GM23338 (cell line): ENCODE measurements at regions not wholly inside any gene's neighbourhood (a gene's known extent, or its start where the extent isn't known, plus 50 kb on each side); places are given as distances from the start of the nearest gene placed in this dataset.

Experiments used
- ATAC-seq: fragments of 200-7000 bp; cut with Tn5 transposase; 3 replicates; pipeline ENCODE4 v1.9.1; 2020
- DNase-seq: peaks from one replicate; pipeline ENCODE4 v3.0.0-alpha.2; 2015; ENCODE audit warnings: low spot score
- H2AFZ ChIP-seq: fragments of 200-600 bp; sonication (generic); 2 replicates; pipeline ENCODE4 v1.8.0; 2016; ENCODE audit warnings: antibody characterized with exemption, mild to moderate bottlenecking, moderate library complexity
- H3F3A ChIP-seq: fragments of 200-600 bp; sonication (generic); replicated peaks from 2 replicates; pipeline ENCODE4 v1.8.0; 2017; ENCODE audit warnings: antibody characterized with exemption, mixed run types, low read depth
- H3K27ac ChIP-seq: fragments of 200-600 bp; sonication (generic); 2 replicates; pipeline ENCODE4 v1.6.1; 2016; ENCODE audit warnings: low read depth
- H3K27me3 ChIP-seq: fragments of 200-600 bp; sonication (generic); 2 replicates; pipeline ENCODE4 v1.8.0; 2016; ENCODE audit warnings: mild to moderate bottlenecking, mixed run types, moderate library complexity; ENCODE audit not compliant: insufficient read depth
- H3K36me3 ChIP-seq: fragments of 200-600 bp; sonication (generic); 2 replicates; pipeline ENCODE4 v1.8.0; 2016; ENCODE audit warnings: mild to moderate bottlenecking; ENCODE audit not compliant: insufficient read depth
- H3K4me1 ChIP-seq: fragments of 200-600 bp; sonication (generic); 2 replicates; pipeline ENCODE4 v1.8.0; 2016; ENCODE audit warnings: mild to moderate bottlenecking, moderate library complexity; ENCODE audit not compliant: insufficient read depth
- H3K4me2 ChIP-seq: fragments of 200-600 bp; sonication (generic); 2 replicates; pipeline ENCODE4 v1.7.1; 2017; ENCODE audit warnings: mixed run types
- H3K4me3 ChIP-seq: fragments of 200-600 bp; sonication (generic); 2 replicates; pipeline ENCODE4 v1.6.1; 2016; ENCODE audit warnings: mixed run types
- H3K79me2 ChIP-seq: fragments of 200-600 bp; sonication (generic); replicated peaks from 2 replicates; pipeline ENCODE4 v1.8.0; 2017; ENCODE audit warnings: mild to moderate bottlenecking; ENCODE audit not compliant: insufficient read depth
- H3K9me2 ChIP-seq: fragments of 200-600 bp; sonication (generic); 2 replicates; pipeline ENCODE4 v1.8.0; 2017; ENCODE audit not compliant: insufficient read depth
- H4K20me1 ChIP-seq: fragments of 200-600 bp; sonication (generic); replicated peaks from 2 replicates; pipeline ENCODE4 v1.8.0; 2017; ENCODE audit warnings: mild to moderate bottlenecking; ENCODE audit not compliant: insufficient read depth
- H3K27ac Mint-ChIP-seq: 2 replicates; pipeline ENCODE4 v1.8.0; 2020; ENCODE audit warnings: inconsistent platforms, mild to moderate bottlenecking, moderate library complexity, mixed read lengths
- H3K27me3 Mint-ChIP-seq: 3 replicates; pipeline ENCODE4 v1.8.0; 2022; ENCODE audit warnings: low read depth, mild to moderate bottlenecking, moderate library complexity, mixed read lengths, inconsistent platforms; ENCODE audit not compliant: insufficient read depth, poor library complexity
- H3K36me3 Mint-ChIP-seq: 3 replicates; pipeline ENCODE4 v1.8.0; 2021; ENCODE audit warnings: low read depth, mild to moderate bottlenecking, inconsistent platforms, moderate library complexity, mixed read lengths
- H3K4me1 Mint-ChIP-seq: 3 replicates; pipeline ENCODE4 v1.8.0; 2020; ENCODE audit warnings: mild to moderate bottlenecking, inconsistent platforms, mixed read lengths
- H3K4me3 Mint-ChIP-seq: 3 replicates; pipeline ENCODE4 v1.8.0; 2021; ENCODE audit warnings: moderate library complexity, mild to moderate bottlenecking, inconsistent platforms, mixed read lengths
- H3K9me3 Mint-ChIP-seq: 3 replicates; pipeline ENCODE4 v1.8.0; 2020; ENCODE audit warnings: moderate library complexity, mild to moderate bottlenecking, inconsistent platforms, mixed read lengths
- CREB1 ChIP-seq: fragments of 250-450 bp; sonication (Bioruptor Pico); IDR thresholded peaks from 2 replicates; pipeline ENCODE4 v1.5.0; 2020; ENCODE audit warnings: low read depth, mild to moderate bottlenecking, moderate library complexity
- CTCF ChIP-seq, 2 experiments: fragments of 200-600 bp in 1 of 2; sonication (generic) in 1 of 2; conservative IDR thresholded peaks; 2 replicates each; pipeline versions ENCODE4 v1.5.1 to v1.6.1; 2016 to 2017; ENCODE audit warnings: antibody characterized with exemption in 2 of 2, low read depth in 2 of 2, mild to moderate bottlenecking in 2 of 2, moderate library complexity in 1 of 2
- ETS1 ChIP-seq: IDR thresholded peaks from 2 replicates; pipeline ENCODE4 v1.6.1; 2016; ENCODE audit warnings: antibody characterized with exemption
- EZH2 ChIP-seq: fragments of 200-600 bp; sonication (generic); IDR thresholded peaks from one replicate; pipeline ENCODE4 v1.8.0; 2017; ENCODE audit warnings: antibody characterized with exemption, mild to moderate bottlenecking, low read depth; ENCODE audit not compliant: unreplicated experiment
- EZH2phosphoT487 ChIP-seq: fragments of 200-600 bp; sonication (generic); IDR thresholded peaks from one replicate; pipeline ENCODE4 v1.8.1; 2018; ENCODE audit warnings: antibody characterized with exemption; ENCODE audit not compliant: unreplicated experiment
- JUNB ChIP-seq: IDR thresholded peaks from one replicate; pipeline ENCODE4 v1.6.1; 2016; ENCODE audit warnings: antibody characterized with exemption; ENCODE audit not compliant: unreplicated experiment
- NANOG ChIP-seq: IDR thresholded peaks from 2 replicates; pipeline ENCODE4 v1.6.1; 2016; ENCODE audit warnings: antibody characterized with exemption, borderline replicate concordance
- POLR2AphosphoS5 ChIP-seq: IDR thresholded peaks from 2 replicates; pipeline ENCODE4 v1.6.1; 2016; ENCODE audit warnings: antibody characterized with exemption, low read depth
- REST ChIP-seq: IDR thresholded peaks from one replicate; pipeline ENCODE4 v1.6.1; 2018; ENCODE audit warnings: antibody characterized with exemption; ENCODE audit not compliant: unreplicated experiment
- STAT1 ChIP-seq: IDR thresholded peaks from one replicate; pipeline ENCODE4 v1.6.1; 2016; ENCODE audit warnings: antibody characterized with exemption; ENCODE audit not compliant: unreplicated experiment
- ZNF331 ChIP-seq: fragments of 250-450 bp; sonication (Bioruptor Pico); IDR thresholded peaks from 2 replicates; pipeline ENCODE4 v1.5.0; 2020; ENCODE audit warnings: low read depth, mild to moderate bottlenecking, moderate library complexity

- no peak overlapping the region for H2AFZ ChIP-seq
- H3K27ac Mint-ChIP-seq, result no peak overlapping the region; the same call in 1 of the 2 replicates
- no peak; the same call in 2 of the 3 replicates for ATAC-seq
- no peaks in the 10 kb centered on the region for H3K36me3 ChIP-seq
- DNase-seq, result no peak
- H3K79me2 ChIP-seq, result no peaks in the 10 kb centered on the region
- H4K20me1 ChIP-seq, result no peaks in the 10 kb centered on the region
- H3K4me2 ChIP-seq, result no peak overlapping the region
- H3K36me3 Mint-ChIP-seq, result no peaks in the 10 kb centered on the region
- no peak for TF ChIP-seq ETS1
- TF ChIP-seq EZH2, result no peak
- TF ChIP-seq EZH2phosphoT487, result no peak
- TF ChIP-seq NANOG, result no peak
- TF ChIP-seq REST, result no peak
- peaks cover 2% of the 10 kb centered on the region; the same call in 1 of the 3 replicates for H3K9me3 Mint-ChIP-seq
- peaks cover 7% of the 10 kb centered on the region for H3K27me3 Mint-ChIP-seq
- no peak overlapping the region for H3K27ac ChIP-seq
- no peaks in the 10 kb centered on the region for H3K4me1 ChIP-seq
- no peak overlapping the region for H3K4me3 ChIP-seq
- no peaks in the 10 kb centered on the region for H3F3A ChIP-seq
- no peak overlapping the region for H3K4me3 Mint-ChIP-seq
- H3K27me3 ChIP-seq, result no peaks in the 10 kb centered on the region
- no peaks in the 10 kb centered on the region for H3K4me1 Mint-ChIP-seq
- H3K9me2 ChIP-seq, result 0 out of 2 replicates have a peak, but pooled peaks cover 5% of the 10 kb centered on the region
These were observed 417.7 kb downstream of the ATP23 start for GRCh38 chr12:58359084-58359483.

GRCh38 chr12:58361056-58361455 lies 419.7 kb downstream of the ATP23 start:
- H3K9me2 ChIP-seq, result peaks cover 5% of the 10 kb centered on the region; the same call in 1 of the 2 replicates
- no peaks in the 10 kb centered on the region for H4K20me1 ChIP-seq
- no peaks in the 10 kb centered on the region for H3K79me2 ChIP-seq
- H3K36me3 Mint-ChIP-seq, result no peaks in the 10 kb centered on the region
- peaks cover 7% of the 10 kb centered on the region for H3K27me3 Mint-ChIP-seq
- no peak overlapping the region for H3K4me3 Mint-ChIP-seq
- H3K4me2 ChIP-seq, result no peak overlapping the region
- no peaks in the 10 kb centered on the region for H3K4me1 ChIP-seq
- H2AFZ ChIP-seq, result no peak overlapping the region
- no peaks in the 10 kb centered on the region for H3K27me3 ChIP-seq
- no peak overlapping the region for H3K27ac ChIP-seq
- no peak overlapping the region for H3K4me3 ChIP-seq
- no peaks in the 10 kb centered on the region for H3K9me3 Mint-ChIP-seq
- no peak overlapping the region for H3K27ac Mint-ChIP-seq
- ATAC-seq (no peak), DNase-seq (no peak)
- no peaks in the 10 kb centered on the region for H3F3A ChIP-seq
- H3K4me1 Mint-ChIP-seq, result no peaks in the 10 kb centered on the region
- H3K36me3 ChIP-seq, result no peaks in the 10 kb centered on the region
- no peak for TF ChIP-seq EZH2phosphoT487
- no peak for TF ChIP-seq ZNF331 (CRISPR knock-in tag)
- TF ChIP-seq REST, result no peak
- no peak for TF ChIP-seq JUNB
- TF ChIP-seq POLR2AphosphoS5, result no peak
- TF ChIP-seq CREB1, result no peak
- TF ChIP-seq CTCF (conservative IDR thresholded peaks at IDR 0.05; ENCODE audit: low read depth in 2 of 2), result no peak
- no peak for TF ChIP-seq STAT1
